ENCODE measurements at regions not wholly inside any gene's neighbourhood (a gene's known extent, or its start where the extent isn't known, plus 50 kb on each side); places are given as distances from the start of the nearest gene placed in this dataset.

DNA sequence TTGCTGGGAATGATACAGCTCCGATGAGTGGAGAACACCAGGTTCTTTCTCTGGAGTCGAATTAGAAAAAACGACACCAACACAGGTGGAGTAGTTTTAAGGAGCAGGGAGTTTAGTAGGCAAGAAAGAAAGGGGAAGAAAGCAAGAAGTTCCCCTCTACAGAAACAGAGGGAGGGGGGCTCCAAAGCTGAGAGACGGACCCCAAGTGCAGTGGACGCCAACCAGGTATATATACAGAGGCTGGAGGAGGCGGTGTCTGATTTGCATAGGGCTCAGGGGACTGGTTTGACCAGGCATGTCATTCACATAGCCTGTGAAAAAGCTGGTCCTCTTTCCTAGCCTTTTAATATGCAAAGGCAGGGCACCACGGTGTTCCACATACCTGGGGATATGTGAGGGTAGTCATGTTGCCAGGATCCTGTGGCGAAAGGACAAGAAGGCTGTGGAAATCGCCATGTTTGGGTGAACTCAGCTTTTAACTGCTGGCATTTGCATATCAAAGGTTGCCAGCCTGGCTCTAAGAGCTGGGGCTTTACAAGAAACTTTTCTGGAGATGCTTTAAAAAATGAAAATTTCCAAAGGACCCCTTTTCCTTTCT is 887.4 kb upstream of the EPHA6 start:
- TF ChIP-seq, protein P1, sequence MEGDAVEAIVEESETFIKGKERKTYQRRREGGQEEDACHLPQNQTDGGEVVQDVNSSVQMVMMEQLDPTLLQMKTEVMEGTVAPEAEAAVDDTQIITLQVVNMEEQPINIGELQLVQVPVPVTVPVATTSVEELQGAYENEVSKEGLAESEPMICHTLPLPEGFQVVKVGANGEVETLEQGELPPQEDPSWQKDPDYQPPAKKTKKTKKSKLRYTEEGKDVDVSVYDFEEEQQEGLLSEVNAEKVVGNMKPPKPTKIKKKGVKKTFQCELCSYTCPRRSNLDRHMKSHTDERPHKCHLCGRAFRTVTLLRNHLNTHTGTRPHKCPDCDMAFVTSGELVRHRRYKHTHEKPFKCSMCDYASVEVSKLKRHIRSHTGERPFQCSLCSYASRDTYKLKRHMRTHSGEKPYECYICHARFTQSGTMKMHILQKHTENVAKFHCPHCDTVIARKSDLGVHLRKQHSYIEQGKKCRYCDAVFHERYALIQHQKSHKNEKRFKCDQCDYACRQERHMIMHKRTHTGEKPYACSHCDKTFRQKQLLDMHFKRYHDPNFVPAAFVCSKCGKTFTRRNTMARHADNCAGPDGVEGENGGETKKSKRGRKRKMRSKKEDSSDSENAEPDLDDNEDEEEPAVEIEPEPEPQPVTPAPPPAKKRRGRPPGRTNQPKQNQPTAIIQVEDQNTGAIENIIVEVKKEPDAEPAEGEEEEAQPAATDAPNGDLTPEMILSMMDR (IDR thresholded peaks at IDR 0.05), result no peak
- TF ChIP-seq POLR2A (IDR thresholded peaks at IDR 0.05), result no peak
